ENCODE measurements at regions not wholly inside any gene's neighbourhood (a gene's known extent, or its start where the extent isn't known, plus 50 kb on each side); places are given as distances from the start of the nearest gene placed in this dataset.

DNA sequence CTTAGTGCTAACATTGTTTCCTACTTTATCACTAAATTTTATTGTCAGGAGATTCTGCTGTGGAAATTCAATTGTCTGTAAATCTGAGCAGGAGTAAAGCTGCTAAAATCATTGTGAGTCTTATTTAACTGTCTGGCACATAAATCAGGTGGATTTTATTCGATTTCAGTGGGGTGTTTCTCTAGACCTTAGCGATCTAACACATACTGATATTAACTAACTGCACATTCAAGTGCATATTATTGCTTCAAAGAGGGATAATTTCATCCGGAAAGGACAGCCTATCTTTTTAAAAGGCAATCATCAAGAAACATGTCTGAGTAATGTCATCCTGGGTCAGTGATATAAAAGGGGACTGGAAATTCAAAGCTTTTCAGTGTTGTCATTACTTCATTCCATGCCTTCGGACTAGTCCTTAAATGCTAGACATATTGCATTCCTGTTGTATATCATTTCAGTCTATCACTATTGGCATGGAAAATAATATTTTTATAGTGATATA is 388.7 kb downstream of the PCDH10 start:
- TF ChIP-seq, protein P1, sequence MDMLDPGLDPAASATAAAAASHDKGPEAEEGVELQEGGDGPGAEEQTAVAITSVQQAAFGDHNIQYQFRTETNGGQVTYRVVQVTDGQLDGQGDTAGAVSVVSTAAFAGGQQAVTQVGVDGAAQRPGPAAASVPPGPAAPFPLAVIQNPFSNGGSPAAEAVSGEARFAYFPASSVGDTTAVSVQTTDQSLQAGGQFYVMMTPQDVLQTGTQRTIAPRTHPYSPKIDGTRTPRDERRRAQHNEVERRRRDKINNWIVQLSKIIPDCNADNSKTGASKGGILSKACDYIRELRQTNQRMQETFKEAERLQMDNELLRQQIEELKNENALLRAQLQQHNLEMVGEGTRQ (IDR thresholded peaks at IDR 0.05; ENCODE audit: borderline replicate concordance, low read depth, low read length), result no peak
- TF ChIP-seq, protein P2, sequence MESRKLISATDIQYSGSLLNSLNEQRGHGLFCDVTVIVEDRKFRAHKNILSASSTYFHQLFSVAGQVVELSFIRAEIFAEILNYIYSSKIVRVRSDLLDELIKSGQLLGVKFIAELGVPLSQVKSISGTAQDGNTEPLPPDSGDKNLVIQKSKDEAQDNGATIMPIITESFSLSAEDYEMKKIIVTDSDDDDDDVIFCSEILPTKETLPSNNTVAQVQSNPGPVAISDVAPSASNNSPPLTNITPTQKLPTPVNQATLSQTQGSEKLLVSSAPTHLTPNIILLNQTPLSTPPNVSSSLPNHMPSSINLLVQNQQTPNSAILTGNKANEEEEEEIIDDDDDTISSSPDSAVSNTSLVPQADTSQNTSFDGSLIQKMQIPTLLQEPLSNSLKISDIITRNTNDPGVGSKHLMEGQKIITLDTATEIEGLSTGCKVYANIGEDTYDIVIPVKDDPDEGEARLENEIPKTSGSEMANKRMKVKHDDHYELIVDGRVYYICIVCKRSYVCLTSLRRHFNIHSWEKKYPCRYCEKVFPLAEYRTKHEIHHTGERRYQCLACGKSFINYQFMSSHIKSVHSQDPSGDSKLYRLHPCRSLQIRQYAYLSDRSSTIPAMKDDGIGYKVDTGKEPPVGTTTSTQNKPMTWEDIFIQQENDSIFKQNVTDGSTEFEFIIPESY (IDR thresholded peaks at IDR 0.05; ENCODE audit: borderline replicate concordance, low read depth), result no peak
